Kidney (tissue), 13 donors: ENCODE measurements at regions not wholly inside any gene's neighbourhood (a gene's known extent, or its start where the extent isn't known, plus 50 kb on each side); places are given as distances from the start of the nearest gene placed in this dataset.

Experiments
- DNase-seq, 5 donors: peaks; one replicate each; pipeline ENCODE4 v3.0.0-alpha.2; 2013 to 2020
- FAIRE-seq: peaks from 2 replicates; lab custom pipeline; 2012; peaks lifted over from hg19 to GRCh38; lab: Jason Lieb, UNC
- H3K27ac ChIP-seq, 2 donors: one replicate each; pipeline ENCODE4 v1.7.0; 2013; ENCODE audit warnings: low read depth in 2 of 2, low read length in 2 of 2, inconsistent platforms in 1 of 2
- H3K27me3 ChIP-seq: one replicate; pipeline ENCODE4 v1.7.1; 2013; ENCODE audit warnings: low read length, inconsistent platforms; ENCODE audit not compliant: control insufficient read depth, insufficient read depth
- H3K36me3 ChIP-seq, 3 donors: one replicate each; pipeline versions ENCODE4 v1.7.0 to v1.7.1; 2013; ENCODE audit warnings: low read length in 3 of 3, control low read depth in 1 of 3, inconsistent platforms in 1 of 3; ENCODE audit not compliant: insufficient read depth in 3 of 3, control insufficient read depth in 2 of 3
- H3K4me1 ChIP-seq, 3 donors: one replicate each; pipeline versions ENCODE4 v1.7.0 to v1.7.1; 2013; ENCODE audit warnings: low read length in 3 of 3, inconsistent platforms in 1 of 3, low read depth in 1 of 3; ENCODE audit not compliant: control insufficient read depth in 2 of 3, insufficient read depth in 2 of 3
- H3K4me3 ChIP-seq, 3 donors: one replicate each; pipeline versions ENCODE4 v1.7.0 to v1.8.1; 2013; ENCODE audit warnings: low read length in 3 of 3, control low read depth in 1 of 3, inconsistent platforms in 1 of 3
- H3K9ac ChIP-seq, 3 donors: one replicate each; pipeline versions ENCODE4 v1.7.0 to v1.7.1; 2013; ENCODE audit warnings: low read length in 3 of 3, control low read depth in 1 of 3, inconsistent platforms in 1 of 3
- H3K9me3 ChIP-seq, 3 donors: one replicate each; pipeline versions ENCODE4 v1.7.0 to v1.7.1; 2013; ENCODE audit warnings: low read length in 3 of 3, control low read depth in 1 of 3, inconsistent platforms in 1 of 3; ENCODE audit not compliant: control insufficient read depth in 2 of 3, insufficient read depth in 1 of 3
- intact Hi-C: fragments of 100-400 bp; cut with DNase I; formaldehyde crosslinking; loops from one replicate; pipeline ENCODE4 v1.11.1; 2022
- TF ChIP-seq, protein P1 (sequence below): IDR thresholded peaks from 3 replicates; pipeline ENCODE4 v1.5.1; 2012; ENCODE audit warnings: mild to moderate bottlenecking, moderate library complexity, borderline replicate concordance; ENCODE audit not compliant: insufficient read depth; ENCODE audit errors: extremely low read depth
- donor health status: control.
- donor health status: control.
- donor health status: control.
- donor health status: control.
- donor health status: control.
- donor health status: DM: yes; HTN: yes; CAD: no.
- donor health status: Normal renal cell carcinoma (clear cell type).

DNA sequence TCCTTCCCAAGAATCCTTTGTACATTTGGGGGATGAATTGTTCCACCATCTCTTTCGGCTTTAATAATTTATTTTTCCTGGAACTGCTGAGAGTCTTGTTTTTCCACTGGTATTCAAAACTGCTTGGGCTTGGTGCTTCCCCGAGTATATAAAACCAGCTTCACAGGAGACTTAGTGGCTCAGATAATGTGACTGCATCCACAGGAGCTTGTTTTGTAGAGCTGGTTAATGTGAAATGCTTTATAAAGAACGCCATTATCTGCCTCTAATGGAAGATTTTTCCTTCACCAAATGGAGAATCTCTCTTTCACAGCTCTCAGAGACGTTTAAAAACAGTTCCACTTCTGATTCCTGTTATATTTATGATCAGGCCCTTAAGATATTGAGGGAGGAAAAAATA is 935.5 kb downstream of the RAB28 start:
- H3K4me1 ChIP-seq: no peaks in the 10 kb centered on the region
- intact Hi-C loops: no loop called here
- TF ChIP-seq, protein P1, sequence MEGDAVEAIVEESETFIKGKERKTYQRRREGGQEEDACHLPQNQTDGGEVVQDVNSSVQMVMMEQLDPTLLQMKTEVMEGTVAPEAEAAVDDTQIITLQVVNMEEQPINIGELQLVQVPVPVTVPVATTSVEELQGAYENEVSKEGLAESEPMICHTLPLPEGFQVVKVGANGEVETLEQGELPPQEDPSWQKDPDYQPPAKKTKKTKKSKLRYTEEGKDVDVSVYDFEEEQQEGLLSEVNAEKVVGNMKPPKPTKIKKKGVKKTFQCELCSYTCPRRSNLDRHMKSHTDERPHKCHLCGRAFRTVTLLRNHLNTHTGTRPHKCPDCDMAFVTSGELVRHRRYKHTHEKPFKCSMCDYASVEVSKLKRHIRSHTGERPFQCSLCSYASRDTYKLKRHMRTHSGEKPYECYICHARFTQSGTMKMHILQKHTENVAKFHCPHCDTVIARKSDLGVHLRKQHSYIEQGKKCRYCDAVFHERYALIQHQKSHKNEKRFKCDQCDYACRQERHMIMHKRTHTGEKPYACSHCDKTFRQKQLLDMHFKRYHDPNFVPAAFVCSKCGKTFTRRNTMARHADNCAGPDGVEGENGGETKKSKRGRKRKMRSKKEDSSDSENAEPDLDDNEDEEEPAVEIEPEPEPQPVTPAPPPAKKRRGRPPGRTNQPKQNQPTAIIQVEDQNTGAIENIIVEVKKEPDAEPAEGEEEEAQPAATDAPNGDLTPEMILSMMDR: no peak
- no peak overlapping the region for H3K27ac ChIP-seq
- no peaks in the 10 kb centered on the region for H3K27me3 ChIP-seq
- FAIRE-seq (no peak), DNase-seq (no peak)
- H3K36me3 ChIP-seq: no peaks in the 10 kb centered on the region
- H3K9ac ChIP-seq: no peak overlapping the region
- no peak overlapping the region for H3K4me3 ChIP-seq
- peaks cover 0 to 5% (median 0%) of the 10 kb centered on the region in 3 donors for H3K9me3 ChIP-seq

DNA sequence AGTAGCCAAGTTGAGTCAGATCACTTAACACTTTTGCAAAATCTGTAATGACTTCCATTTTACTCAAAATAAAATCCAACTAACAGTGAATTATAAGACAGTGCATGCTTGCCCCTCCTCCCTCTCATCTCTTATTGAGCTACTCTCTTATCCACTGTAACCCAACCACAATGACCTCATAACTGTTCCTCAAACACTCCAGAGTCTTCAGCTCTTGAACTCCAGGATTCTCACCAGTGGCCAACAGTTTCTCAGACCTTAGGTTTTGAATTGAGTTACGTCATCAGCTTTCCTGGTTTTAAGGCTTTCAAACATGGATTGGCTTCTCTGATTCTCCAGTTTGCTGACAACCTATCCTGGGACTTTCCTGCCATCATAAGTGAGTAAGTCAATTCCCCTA is 938.3 kb downstream of the RAB28 start:
- no peak for FAIRE-seq
- no peaks in the 10 kb centered on the region for H3K27me3 ChIP-seq
- H3K36me3 ChIP-seq: no peaks in the 10 kb centered on the region
- no peak overlapping the region for H3K27ac ChIP-seq
- no peak for DNase-seq
- peaks cover 0 to 3% (median 0%) of the 10 kb centered on the region in 3 donors for H3K9me3 ChIP-seq
- no peaks in the 10 kb centered on the region for H3K4me1 ChIP-seq
- TF ChIP-seq, protein P1: no peak
- no peak overlapping the region for H3K4me3 ChIP-seq
- intact Hi-C loops: no loop called here
- H3K9ac ChIP-seq: no peak overlapping the region

DNA sequence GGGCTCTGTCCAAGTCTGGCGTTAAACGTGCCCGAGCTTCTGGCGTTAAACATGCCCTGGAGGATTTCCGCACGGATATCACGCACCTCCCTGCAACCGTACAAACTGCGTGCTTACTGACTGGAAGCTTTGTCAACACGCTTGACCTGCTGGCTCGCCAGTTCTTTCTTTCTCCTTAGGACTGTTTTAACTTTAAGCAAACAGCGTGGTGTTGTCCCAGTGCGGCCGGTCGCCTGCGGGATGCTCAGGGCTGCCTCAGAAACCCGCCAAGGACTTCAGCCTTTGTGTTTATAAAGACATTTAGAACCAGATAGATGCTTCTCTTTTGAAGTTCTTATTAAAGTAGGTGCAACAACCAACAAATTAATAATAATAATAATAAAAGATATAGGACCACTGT is 946.0 kb downstream of the RAB28 start:
- H3K27ac ChIP-seq: no peak overlapping the region
- H3K4me3 ChIP-seq: no peak overlapping the region
- TF ChIP-seq, protein P1: no peak
- intact Hi-C loops: no loop called here
- no peak for FAIRE-seq
- H3K9ac ChIP-seq: no peak overlapping the region
- DNase-seq: no peak
- H3K4me1 ChIP-seq: no peaks in the 10 kb centered on the region
- no peaks in the 10 kb centered on the region for H3K27me3 ChIP-seq
- no peaks in the 10 kb centered on the region for H3K9me3 ChIP-seq
- H3K36me3 ChIP-seq: no peaks in the 10 kb centered on the region

DNA sequence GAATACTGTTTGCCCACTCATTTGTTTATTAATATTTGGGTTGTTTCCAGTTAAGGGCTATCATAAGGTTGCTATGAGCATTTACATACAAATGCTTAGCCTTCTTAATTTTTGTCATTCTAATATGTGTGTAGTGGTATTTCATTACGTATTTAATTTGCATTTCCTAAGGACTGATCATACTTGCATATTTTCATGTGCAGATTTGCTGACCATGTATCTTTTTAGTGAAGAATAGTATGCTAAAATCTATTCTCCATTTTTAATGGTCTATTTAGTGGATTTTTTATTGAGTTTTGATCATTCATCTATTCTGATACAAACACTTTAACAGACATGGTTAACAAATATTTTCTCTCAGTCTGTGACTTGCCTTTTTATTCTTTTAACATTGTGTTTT is 949.5 kb downstream of the RAB28 start:
- DNase-seq (no peak), FAIRE-seq (no peak)
- Histone ChIP-seq H3K9ac (no peak overlapping the region), H3K27ac (no peak overlapping the region), H3K4me1 (no peaks in the 10 kb centered on the region), H3K27me3 (no peaks in the 10 kb centered on the region), H3K4me3 (no peak overlapping the region), H3K36me3 (no peaks in the 10 kb centered on the region), H3K9me3 (no peaks in the 10 kb centered on the region)
- intact Hi-C loops: no loop called here
- TF ChIP-seq, protein P1: no peak
